Parathyroid adenoma (tissue), 2 donors: ENCODE measurements at regions not wholly inside any gene's neighbourhood (a gene's known extent, or its start where the extent isn't known, plus 50 kb on each side); places are given as distances from the start of the nearest gene placed in this dataset.

Experiments used
- H2AFZ ChIP-seq: fragments of 300-600 bp; sonication (generic); one replicate; pipeline ENCODE4 v1.7.0; 2017; ENCODE audit warnings: antibody characterized with exemption, mild to moderate bottlenecking
- H3K27ac ChIP-seq: fragments of 300-600 bp; sonication (generic); one replicate; pipeline ENCODE4 v1.7.0; 2017
- H3K27me3 ChIP-seq: fragments of 300-600 bp; sonication (generic); one replicate; pipeline ENCODE4 v1.7.0; 2017; ENCODE audit warnings: low read length; ENCODE audit not compliant: control insufficient read depth, insufficient read depth
- H3K36me3 ChIP-seq: fragments of 300-600 bp; sonication (generic); one replicate; pipeline ENCODE4 v1.7.0; 2017; ENCODE audit warnings: low read length; ENCODE audit not compliant: control insufficient read depth, insufficient read depth
- H3K4me1 ChIP-seq: fragments of 300-600 bp; sonication (generic); one replicate; pipeline ENCODE4 v1.7.0; 2017; ENCODE audit warnings: control low read depth
- H3K4me2 ChIP-seq: fragments of 300-600 bp; sonication (generic); one replicate; pipeline ENCODE4 v1.7.0; 2017; ENCODE audit warnings: low read length
- H3K4me3 ChIP-seq: fragments of 300-600 bp; sonication (generic); one replicate; pipeline ENCODE4 v1.7.0; 2017; ENCODE audit warnings: low read depth, low read length
- H3K79me2 ChIP-seq: fragments of 300-600 bp; sonication (generic); one replicate; pipeline ENCODE4 v1.7.0; 2017; ENCODE audit warnings: control low read depth
- H3K9ac ChIP-seq: fragments of 300-600 bp; sonication (generic); one replicate; pipeline ENCODE4 v1.7.0; 2017; ENCODE audit warnings: mild to moderate bottlenecking
- H3K9me3 ChIP-seq: fragments of 300-600 bp; sonication (generic); one replicate; pipeline ENCODE4 v1.7.0; 2017; ENCODE audit warnings: low read length; ENCODE audit not compliant: control insufficient read depth
- TF ChIP-seq, protein P1 (sequence below): fragments of 300-600 bp; sonication (generic); IDR thresholded peaks from one replicate; pipeline ENCODE4 v1.7.0; 2017; ENCODE audit warnings: antibody characterized with exemption, mild to moderate bottlenecking
- donor health status: primary hyperparathyroidism.

DNA sequence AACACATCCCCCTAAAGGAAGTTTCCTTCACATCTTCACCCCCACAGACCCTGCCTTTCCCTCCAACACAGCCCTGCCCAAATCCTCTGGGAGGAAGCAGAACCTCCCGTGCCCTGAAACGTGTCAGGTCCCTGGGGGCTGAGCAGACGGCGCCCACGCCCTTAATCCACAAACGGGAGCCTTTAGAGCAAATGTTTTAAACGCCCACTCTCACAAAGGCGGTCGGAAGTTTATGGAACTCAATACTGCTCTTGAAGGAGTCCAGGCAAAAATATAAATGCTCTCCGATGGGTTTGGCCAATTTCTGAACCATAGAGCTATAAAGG lies 237.1 kb upstream of the AFDN start:
- Histone ChIP-seq H3K27ac (no peak overlapping the region), H3K4me3 (no peak overlapping the region), H3K4me2 (no peak overlapping the region), H3K9ac (no peak overlapping the region), H3K9me3 (no peaks in the 10 kb centered on the region), H3K79me2 (no peaks in the 10 kb centered on the region), H3K36me3 (no peaks in the 10 kb centered on the region), H3K27me3 (no peaks in the 10 kb centered on the region), H3K4me1 (no peaks in the 10 kb centered on the region), H2AFZ (no peak overlapping the region)
- TF ChIP-seq, protein P1, sequence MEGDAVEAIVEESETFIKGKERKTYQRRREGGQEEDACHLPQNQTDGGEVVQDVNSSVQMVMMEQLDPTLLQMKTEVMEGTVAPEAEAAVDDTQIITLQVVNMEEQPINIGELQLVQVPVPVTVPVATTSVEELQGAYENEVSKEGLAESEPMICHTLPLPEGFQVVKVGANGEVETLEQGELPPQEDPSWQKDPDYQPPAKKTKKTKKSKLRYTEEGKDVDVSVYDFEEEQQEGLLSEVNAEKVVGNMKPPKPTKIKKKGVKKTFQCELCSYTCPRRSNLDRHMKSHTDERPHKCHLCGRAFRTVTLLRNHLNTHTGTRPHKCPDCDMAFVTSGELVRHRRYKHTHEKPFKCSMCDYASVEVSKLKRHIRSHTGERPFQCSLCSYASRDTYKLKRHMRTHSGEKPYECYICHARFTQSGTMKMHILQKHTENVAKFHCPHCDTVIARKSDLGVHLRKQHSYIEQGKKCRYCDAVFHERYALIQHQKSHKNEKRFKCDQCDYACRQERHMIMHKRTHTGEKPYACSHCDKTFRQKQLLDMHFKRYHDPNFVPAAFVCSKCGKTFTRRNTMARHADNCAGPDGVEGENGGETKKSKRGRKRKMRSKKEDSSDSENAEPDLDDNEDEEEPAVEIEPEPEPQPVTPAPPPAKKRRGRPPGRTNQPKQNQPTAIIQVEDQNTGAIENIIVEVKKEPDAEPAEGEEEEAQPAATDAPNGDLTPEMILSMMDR = no peak

DNA sequence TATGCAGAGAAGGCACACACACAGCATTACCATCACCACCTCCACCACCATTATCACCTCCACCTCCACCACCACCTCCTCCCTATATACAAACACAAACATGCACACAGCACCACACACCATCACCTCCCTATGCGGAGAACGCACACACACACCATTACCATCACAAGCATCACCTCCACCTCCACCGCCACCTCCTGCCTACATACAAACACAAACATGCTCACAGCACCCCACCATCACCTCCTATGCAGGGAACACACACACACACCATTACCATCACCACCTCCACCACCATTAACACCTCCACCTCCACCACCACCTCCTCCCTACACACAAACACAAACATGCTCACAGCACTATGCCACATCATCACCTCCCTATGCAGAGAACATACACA lies 236.5 kb upstream of the AFDN start:
- Histone ChIP-seq H3K36me3 (no peaks in the 10 kb centered on the region), H3K4me2 (no peak overlapping the region), H3K4me1 (no peaks in the 10 kb centered on the region), H3K79me2 (no peaks in the 10 kb centered on the region), H3K4me3 (no peak overlapping the region), H3K27me3 (no peaks in the 10 kb centered on the region), H2AFZ (no peak overlapping the region), H3K9me3 (no peaks in the 10 kb centered on the region), H3K9ac (no peak overlapping the region), H3K27ac (no peak overlapping the region)
- TF ChIP-seq, protein P1 = no peak
